GM18951 (cell line): ENCODE measurements at regions not wholly inside any gene's neighbourhood (a gene's known extent, or its start where the extent isn't known, plus 50 kb on each side); places are given as distances from the start of the nearest gene placed in this dataset.
"Not testable (repeated sequence)": the region's sequence is repeated elsewhere in the genome, so short reads cannot be mapped to it uniquely, and the experiment has no call there.

Source experiments
- POLR2A ChIP-seq: IDR thresholded peaks from 4 replicates; pipeline ENCODE4 v1.6.1; 2011; ENCODE audit warnings: mild to moderate bottlenecking; ENCODE audit not compliant: insufficient read length, insufficient read depth; ENCODE audit errors: extremely low read depth
- in situ Hi-C: fragments of 300-500 bp; cut with MboI; formaldehyde crosslinking; loops from one replicate; pipeline ENCODE4 v1.12.0; 2022; ENCODE audit warnings: low sequenced_read_pairs, mixed read lengths, inconsistent platforms; ENCODE audit not compliant: unreplicated experiment

DNA sequence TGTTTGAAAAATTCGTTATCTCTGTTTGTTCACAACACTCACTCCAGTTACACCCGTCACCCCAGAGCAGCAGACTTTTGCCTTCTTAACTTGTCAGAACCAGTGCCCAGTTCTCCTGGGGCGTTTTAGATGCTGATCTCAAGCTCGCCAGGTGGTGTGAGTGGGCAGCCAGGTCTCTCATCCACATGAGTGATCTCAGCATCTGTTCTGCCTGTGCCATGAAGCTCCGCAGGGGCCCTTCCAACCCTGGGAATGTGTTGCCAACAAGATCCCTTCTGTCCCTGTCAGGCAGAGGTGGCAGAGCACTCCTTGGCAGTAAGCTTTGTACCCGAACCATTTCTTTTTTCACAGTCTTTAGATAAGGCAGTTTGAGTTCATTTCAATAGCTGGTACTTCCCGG, 896.5 kb downstream of the UQCRFS1 start:
- in situ Hi-C loops: no loop called here

DNA sequence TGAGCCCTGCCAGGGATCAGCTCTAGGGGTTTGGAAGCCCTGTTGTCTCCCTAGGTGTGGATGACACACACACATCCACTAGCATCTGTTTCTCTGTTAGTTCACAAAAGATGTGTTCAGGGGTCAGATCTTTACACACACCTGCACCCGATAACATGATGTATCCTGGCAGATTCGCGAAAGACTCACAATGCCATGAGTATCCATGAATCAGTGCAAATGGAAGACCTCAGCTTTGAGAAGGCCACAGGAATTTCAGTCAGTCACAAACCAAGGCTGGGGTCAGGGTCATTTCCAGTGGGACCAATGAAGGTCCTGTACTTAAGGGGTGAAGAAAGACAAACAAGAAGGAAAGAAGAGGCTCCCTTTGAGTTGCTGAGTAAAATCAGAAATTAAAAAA, 898.2 kb downstream of the UQCRFS1 start:
- no peak for TF ChIP-seq POLR2A
- in situ Hi-C loops: no loop called here

More for the DNA sequence above, 896.5 kb downstream of the UQCRFS1 start:
- no peak for TF ChIP-seq POLR2A

DNA sequence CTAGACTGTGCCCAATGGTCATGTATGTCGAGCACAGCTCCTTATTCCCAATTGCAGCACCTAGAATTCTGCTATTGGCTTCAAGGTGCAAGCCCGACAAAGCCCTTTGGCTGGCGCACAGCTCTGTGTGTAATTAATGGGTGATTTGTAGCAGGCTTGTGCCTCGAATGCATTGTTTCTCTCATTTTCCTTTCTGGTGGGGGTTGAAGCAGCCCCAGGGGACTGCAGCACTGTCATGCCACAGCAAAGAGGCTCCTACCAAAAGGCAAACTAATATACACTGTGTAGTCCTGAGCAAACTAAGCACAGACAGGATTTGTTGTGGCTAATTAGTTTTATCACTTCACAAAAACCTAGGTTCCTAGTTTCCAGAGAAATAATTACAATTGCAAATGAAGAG, 898.7 kb downstream of the UQCRFS1 start:
- no peak for TF ChIP-seq POLR2A
- in situ Hi-C loops: no loop called here

DNA sequence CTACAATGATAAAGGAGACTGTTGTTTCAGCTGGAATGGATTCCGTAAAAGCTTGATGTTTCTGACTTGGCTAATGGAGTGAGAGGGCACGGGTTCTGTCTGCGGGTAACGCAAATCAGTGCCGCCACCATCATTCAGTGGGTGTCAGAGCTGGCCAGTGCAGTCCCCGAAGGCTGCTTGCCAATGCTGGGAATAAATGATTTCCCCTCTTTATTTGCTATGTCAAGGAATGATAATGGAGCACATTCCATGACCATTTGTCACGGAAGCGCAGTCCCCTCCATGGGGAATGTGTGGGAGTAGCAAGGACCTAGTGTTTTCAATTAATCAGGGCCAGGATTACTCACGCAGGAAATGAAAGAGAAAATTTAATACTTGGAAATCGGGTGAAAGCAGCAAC, 899.3 kb downstream of the UQCRFS1 start:
- TF ChIP-seq POLR2A: no peak
- in situ Hi-C loops: no loop called here

DNA sequence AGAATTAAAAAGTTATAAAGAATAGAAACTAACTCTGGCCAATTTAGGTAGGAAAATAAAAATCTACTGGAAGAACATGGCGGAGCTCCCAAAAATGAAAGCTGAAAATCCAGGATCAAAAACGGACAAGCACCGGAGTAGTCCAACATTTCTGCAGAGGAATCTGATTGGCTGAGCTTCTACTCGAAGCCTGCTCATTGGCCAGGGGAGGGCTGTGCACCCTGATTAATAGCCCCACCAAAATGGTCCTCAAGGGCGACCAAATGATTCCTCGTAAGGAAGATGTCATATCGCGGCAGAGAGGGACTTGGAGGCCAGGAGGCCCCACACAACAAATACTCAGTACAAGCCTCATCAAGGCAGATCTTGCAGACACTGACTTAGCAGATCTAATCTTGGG, 900.7 kb downstream of the UQCRFS1 start:
- in situ Hi-C loops: no loop called here
- TF ChIP-seq POLR2A: no peak

DNA sequence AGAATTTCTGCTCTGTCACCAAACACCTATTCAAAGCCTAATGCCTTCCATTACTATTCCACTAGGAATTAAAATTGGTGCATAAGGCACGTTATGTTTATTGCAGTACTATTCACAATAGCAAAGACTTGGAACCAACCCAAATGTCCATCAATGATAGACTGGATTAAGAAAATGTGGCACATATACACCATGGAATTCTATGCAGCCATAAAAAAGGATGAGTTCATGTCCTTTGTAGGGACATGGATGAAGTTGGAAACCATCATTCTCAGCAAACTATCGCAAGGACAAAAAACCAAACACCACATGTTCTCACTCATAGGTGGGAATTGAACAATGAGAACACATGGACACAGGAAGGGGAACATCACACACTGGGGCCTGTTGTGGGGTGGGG, 902.1 kb downstream of the UQCRFS1 start:
- in situ Hi-C loops: not testable (repeated sequence)

DNA sequence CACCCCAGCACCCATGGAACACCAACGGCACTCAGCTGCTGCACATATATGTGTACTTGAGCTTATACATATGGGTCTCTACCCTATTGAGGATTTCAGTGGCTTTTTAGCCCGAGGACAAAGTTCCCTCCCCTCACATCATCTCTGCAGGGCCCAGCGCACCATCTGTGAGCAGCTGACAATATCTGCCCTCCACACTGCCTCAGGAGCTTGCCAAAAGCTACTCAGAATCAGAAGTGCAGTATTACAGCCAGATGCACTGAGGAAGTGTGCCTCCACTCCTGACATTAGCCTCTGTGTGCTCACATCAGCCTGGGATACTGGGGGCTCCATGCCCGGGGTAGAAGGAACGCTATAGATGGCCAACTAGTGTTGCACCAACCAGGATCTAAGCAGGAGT, 903.9 kb downstream of the UQCRFS1 start:
- no peak for TF ChIP-seq POLR2A
- in situ Hi-C loops: no loop called here

DNA sequence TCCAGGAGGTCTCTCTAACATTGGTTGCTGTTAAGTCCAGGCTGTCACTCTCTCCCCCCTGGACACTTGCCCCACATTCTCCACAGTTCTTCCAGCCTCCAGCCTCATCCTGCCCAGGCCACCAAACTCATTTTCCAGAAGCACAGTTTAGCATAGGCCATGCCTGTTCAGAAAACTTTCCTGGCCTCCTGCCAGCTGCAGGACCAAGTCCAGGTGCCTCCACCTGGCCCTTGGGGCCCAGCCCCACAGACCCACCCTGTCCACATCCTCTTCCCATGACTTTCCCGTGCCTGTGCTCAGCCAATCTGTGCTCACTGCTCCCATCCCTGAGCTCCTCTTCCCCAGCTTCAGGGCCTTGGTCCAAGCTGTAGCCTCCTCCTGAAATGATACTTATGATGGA, 905.0 kb downstream of the UQCRFS1 start:
- no peak for TF ChIP-seq POLR2A

DNA sequence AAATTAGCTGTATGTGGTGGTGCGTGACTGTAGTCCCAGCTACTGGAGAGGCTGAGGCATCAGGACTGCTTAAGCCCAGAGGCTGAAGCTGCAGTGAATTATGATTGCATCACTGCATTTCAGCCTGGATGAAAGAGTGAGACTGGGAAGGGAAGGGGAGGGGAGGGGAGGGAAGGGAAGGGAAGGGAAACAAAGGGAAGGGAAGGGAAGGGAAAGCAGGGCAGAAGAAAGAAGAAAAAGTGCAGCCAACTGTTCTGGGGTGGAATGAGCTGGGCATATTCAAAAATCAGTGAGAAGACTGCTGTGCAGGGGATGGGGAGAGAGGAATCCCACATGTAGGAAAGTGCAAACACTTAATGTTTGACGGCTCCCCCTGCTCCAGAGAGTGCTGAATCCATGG, 905.5 kb downstream of the UQCRFS1 start:
- in situ Hi-C loops: no loop called here

More for the DNA sequence above, 905.0 kb downstream of the UQCRFS1 start:
- in situ Hi-C loops: no loop called here

DNA sequence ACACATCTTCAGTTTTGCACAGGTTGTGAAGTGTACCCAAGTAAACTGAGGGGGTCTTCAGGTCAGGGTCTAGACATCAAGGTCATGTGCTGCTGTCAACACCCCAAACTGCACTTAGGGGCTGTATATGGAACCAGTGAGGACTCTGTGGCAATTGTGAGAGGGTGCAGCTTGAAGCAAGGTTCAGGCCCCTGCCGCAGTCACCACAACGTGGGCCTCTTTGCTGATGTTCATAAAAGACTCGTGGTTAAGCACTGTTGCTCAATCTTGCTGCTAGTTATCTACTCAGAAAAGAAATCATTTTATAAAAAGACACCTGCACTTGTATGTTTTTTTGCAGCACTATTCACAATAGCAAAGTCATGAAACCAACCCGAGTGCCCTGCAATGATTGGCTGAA, 907.4 kb downstream of the UQCRFS1 start:
- no peak for TF ChIP-seq POLR2A
- in situ Hi-C loops: no loop called here

More for the DNA sequence above, 905.5 kb downstream of the UQCRFS1 start:
- TF ChIP-seq POLR2A: no peak

DNA sequence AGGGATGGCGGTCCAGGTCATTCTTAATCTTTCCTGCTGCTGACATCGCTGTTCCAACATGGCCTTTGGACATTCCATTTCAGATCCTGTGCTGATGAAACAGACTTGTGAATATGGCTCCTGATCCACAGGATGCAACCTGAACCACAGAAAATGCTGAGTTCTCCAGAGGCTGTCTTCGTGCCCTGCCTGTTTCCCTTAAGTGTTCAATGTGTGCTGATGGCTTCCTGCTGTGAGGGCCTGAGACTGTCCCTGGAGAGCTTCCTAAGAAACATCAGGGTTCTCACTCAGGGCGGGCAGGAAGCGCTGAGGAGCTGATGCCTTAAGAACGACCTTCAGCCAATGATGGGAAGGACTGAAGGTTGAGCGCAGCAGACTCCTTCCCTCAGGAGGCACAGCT, 909.4 kb downstream of the UQCRFS1 start:
- in situ Hi-C loops: no loop called here
- no peak for TF ChIP-seq POLR2A

DNA sequence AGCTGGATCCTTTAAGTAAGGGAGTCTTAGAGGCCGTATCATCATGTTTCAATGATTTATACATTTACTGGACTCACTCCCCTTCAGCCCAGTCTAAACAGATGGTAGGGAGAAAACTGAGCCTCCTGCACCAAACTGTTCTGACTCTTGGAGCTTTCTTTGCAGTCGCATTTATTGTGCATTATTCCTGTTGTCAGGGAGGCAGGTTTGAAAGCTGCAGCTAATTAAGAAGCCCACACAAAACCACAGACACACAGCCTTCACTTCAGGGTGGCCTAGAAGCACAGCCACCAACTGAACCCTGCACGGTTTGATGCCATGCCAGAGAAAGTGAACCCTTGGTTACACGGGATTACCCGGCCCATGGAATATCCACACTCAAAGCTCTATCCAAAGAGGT, 911.0 kb downstream of the UQCRFS1 start:
- no peak for TF ChIP-seq POLR2A

DNA sequence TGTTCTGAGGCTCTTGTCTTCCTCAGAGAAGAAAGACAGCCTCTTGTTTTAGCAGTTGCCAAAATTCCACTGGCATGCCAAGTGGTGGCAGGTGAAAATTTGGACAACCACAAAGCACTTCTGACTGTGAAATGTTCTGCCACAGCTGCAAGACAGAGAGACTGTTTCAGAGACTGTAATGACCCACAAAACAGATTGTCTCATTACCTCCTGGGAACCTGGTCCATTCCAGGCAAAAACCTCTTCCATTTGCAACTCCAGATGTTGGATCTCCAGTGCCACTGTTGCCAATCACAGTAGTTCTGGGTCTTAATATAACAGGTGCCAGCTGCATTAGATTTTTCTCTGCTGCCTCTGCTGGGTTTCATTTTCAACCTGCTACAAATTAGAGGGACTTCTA, 911.5 kb downstream of the UQCRFS1 start:
- in situ Hi-C loops: no loop called here
- no peak for TF ChIP-seq POLR2A

More for the DNA sequence above, 911.0 kb downstream of the UQCRFS1 start:
- in situ Hi-C loops: no loop called here

DNA sequence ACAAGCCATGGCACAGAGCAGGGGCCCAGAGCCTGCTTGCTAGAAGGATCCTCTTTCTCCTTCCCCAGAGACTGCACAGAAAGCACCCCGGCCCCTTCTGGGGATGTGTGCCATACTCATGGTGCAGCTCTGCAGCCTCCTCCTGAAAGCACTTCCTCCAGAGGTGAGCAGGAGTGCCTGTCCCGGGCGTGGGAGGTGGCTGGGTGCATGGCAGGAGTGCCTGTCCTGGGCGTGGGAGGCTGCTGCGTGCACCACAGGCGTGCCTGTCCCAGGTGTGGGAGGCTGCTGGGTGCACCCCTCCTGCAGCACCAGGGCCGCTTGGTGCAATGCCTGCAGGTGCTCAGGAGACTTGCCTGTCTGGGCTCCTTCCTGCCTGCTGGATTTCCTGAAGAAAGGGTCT, 913.3 kb downstream of the UQCRFS1 start:
- in situ Hi-C loops: no loop called here
- TF ChIP-seq POLR2A: no peak

DNA sequence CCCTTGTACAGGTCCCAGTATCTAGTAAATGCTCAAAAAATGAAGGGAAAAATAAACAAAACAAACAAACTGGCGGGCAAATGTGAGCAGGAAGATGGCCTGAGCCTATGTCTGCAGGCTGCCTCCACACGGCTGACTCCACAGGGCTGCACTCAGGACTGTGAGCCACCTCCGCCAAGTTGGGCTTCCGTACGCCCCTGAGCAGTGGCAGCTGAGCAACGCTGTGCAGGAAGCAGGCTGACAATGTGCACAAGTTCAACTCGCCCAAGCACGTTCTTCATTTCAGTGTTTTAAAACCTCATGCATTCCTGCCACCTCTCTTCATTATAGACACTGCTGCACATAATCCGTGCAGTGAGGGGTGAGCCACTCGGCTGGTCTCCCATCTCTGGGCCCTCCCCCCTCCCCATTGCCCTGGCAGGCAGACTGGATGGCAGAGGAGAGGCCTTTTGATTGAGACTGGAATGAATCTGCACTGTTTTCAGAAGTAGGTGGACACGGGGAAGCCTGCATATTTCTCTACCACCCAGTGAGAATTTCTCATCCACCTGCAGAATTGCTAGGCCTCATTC, 915.3 kb downstream of the UQCRFS1 start:
- no peak for TF ChIP-seq POLR2A
- in situ Hi-C loops: no loop called here
